Colonic mucosa (tissue), 4 donors: ENCODE measurements at regions not wholly inside any gene's neighbourhood (a gene's known extent, or its start where the extent isn't known, plus 50 kb on each side); places are given as distances from the start of the nearest gene placed in this dataset.

Experiments used
- DNase-seq: peaks from one replicate; pipeline ENCODE4 v3.0.0-alpha.2; 2020
- H3K27ac ChIP-seq: fragments of 200-600 bp; one replicate; pipeline ENCODE4 v1.8.0; 2021
- H3K27me3 ChIP-seq: fragments of 200-600 bp; one replicate; pipeline ENCODE4 v1.8.0; 2021
- H3K36me3 ChIP-seq: fragments of 200-600 bp; one replicate; pipeline ENCODE4 v1.8.0; 2021
- H3K4me1 ChIP-seq: fragments of 200-600 bp; one replicate; pipeline ENCODE4 v1.8.0; 2021; ENCODE audit warnings: mild to moderate bottlenecking
- H3K4me3 ChIP-seq: fragments of 200-600 bp; one replicate; pipeline ENCODE4 v1.8.0; 2021
- H3K9ac ChIP-seq, 2 donors: one replicate each; pipeline ENCODE4 v1.7.0; 2013; ENCODE audit warnings: control low read depth in 2 of 2, low read depth in 2 of 2, low read length in 2 of 2
- H3K9me3 ChIP-seq: fragments of 200-600 bp; one replicate; pipeline ENCODE4 v1.8.0; 2021
- CTCF ChIP-seq: fragments of 200-600 bp; IDR thresholded peaks from one replicate; pipeline ENCODE4 v1.8.0; 2022; ENCODE audit warnings: antibody characterized with exemption, mild to moderate bottlenecking
- intact Hi-C: fragments of 100-400 bp; cut with DNase I; formaldehyde crosslinking; loops from one replicate; pipeline ENCODE4 v1.14.1; 2022
- donor health status: healthy.
- donor health status: DM: no; HTN: no; CAD: no.
- donor health status: DM: no; HTN: no; CAD: no.

DNA sequence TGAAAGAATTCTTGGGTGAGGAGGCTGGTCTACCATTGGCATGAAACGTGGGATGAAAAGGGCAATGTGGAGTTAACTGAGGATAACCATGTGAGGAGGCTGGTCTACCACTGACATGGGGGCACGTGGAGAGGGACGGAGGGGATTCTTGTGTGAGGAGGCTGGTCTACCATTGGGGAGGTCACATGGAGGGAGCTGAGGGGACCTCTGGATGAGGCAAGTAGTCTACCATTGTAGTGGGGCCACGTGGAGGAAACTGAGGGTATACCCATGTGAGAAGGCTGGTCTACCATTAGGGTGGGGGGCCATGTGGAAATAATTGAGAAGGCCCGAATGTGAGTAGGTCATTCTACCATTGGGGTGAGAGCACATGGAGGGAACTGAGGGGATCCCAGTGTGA lies 154.1 kb downstream of the FBLN2 start:
- H3K4me3 ChIP-seq: no peak overlapping the region
- no peaks in the 10 kb centered on the region for H3K36me3 ChIP-seq
- no peak overlapping the region for H3K9ac ChIP-seq
- no peaks in the 10 kb centered on the region for H3K4me1 ChIP-seq
- no peak overlapping the region for H3K27ac ChIP-seq
- H3K27me3 ChIP-seq: no peaks in the 10 kb centered on the region
- no peak for DNase-seq
- intact Hi-C loops: no loop called here
- no peaks in the 10 kb centered on the region for H3K9me3 ChIP-seq
- TF ChIP-seq CTCF: no peak

GRCh38 chr3:13702286-13702685 lies 153.4 kb downstream of the FBLN2 start:
- Histone ChIP-seq H3K27ac (no peak overlapping the region), H3K9me3 (no peaks in the 10 kb centered on the region), H3K36me3 (no peaks in the 10 kb centered on the region), H3K27me3 (no peaks in the 10 kb centered on the region), H3K4me3 (no peak overlapping the region), H3K4me1 (no peaks in the 10 kb centered on the region), H3K9ac (no peak overlapping the region)
- no peak for DNase-seq
- no peak for TF ChIP-seq CTCF
- intact Hi-C loops: no loop called here

DNA sequence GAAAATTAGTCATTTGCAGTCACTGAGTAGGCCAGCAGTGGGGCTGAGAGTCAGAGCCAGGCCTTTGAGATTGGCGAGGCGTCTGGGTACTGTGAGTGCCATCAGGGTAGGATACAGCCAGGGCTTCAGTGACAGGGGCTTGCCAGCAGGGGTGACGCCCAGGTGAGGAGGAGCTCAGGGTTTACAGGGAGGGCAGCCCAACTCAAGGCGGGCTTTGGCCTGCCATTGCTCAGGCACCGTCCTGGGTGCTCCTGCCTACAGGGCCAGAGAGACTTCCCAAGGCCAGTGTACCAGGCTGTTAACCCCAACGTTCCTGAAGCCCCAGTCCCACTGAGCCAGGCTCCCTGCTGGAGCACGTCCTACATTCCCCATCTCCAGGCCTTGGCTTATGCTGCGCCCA lies 152.0 kb downstream of the FBLN2 start:
- intact Hi-C loops: no loop called here
- Histone ChIP-seq H3K9ac (no peak overlapping the region), H3K4me1 (no peaks in the 10 kb centered on the region), H3K27ac (no peak overlapping the region), H3K4me3 (no peak overlapping the region), H3K27me3 (no peaks in the 10 kb centered on the region), H3K36me3 (no peaks in the 10 kb centered on the region), H3K9me3 (no peaks in the 10 kb centered on the region)
- DNase-seq: no peak
- TF ChIP-seq CTCF: no peak

DNA sequence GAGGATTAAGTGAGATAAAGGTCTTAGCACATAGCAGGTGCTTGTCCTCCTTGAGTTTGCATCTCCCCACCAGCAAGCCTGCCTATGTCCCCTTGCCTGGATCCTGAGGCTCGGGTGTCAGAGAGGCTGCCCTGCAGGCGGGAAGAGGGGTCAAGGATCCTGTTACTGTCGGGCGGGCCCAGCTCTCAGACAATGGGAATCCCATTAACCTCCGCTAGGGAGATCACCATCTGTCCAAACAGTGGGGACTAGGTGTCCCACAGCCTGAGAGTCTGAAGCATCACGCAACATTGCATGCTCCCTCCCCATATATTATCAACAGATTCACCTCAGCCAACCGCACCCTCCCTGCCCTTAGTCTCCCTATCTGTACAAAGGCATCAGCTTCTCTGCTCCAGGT lies 151.4 kb downstream of the FBLN2 start:
- intact Hi-C loops: no loop called here
- H3K9ac ChIP-seq: no peak overlapping the region
- no peak for TF ChIP-seq CTCF
- H3K27ac ChIP-seq: no peak overlapping the region
- H3K4me3 ChIP-seq: no peak overlapping the region
- H3K36me3 ChIP-seq: no peaks in the 10 kb centered on the region
- no peaks in the 10 kb centered on the region for H3K9me3 ChIP-seq
- H3K4me1 ChIP-seq: no peaks in the 10 kb centered on the region
- H3K27me3 ChIP-seq: no peaks in the 10 kb centered on the region
- no peak for DNase-seq

GRCh38 chr3:13696699-13697098 lies 147.8 kb downstream of the FBLN2 start:
- TF ChIP-seq CTCF: no peak
- no peak for DNase-seq
- H3K4me3 ChIP-seq: no peak overlapping the region
- no peaks in the 10 kb centered on the region for H3K4me1 ChIP-seq
- H3K27ac ChIP-seq: no peak overlapping the region
- intact Hi-C loops: no loop called here
- H3K9me3 ChIP-seq: no peaks in the 10 kb centered on the region
- H3K27me3 ChIP-seq: no peaks in the 10 kb centered on the region
- H3K9ac ChIP-seq: no peak overlapping the region
- no peaks in the 10 kb centered on the region for H3K36me3 ChIP-seq

DNA sequence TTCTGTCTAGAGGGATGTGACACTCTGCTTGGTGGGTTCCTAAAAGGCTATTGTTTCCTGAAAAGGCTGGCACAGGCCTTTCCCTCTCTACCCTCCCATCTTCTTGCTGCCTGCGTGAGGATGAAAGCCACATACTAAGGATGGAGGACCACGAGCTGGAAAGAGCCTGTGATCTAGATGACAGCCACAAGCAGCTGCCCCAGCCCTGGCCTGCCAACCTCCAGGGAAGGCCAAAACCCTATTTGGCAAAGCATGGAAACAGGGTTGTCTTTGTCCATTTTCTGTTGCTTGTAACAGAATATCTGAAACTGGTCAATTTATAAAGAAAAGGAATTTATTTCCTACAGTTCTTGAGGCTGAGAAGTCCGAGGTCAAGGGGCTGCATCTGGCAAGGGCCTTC lies 144.5 kb downstream of the FBLN2 start:
- TF ChIP-seq CTCF: no peak
- Histone ChIP-seq H3K36me3 (no peaks in the 10 kb centered on the region), H3K4me3 (no peak overlapping the region), H3K9ac (no peak overlapping the region), H3K4me1 (no peaks in the 10 kb centered on the region), H3K9me3 (no peaks in the 10 kb centered on the region), H3K27me3 (no peaks in the 10 kb centered on the region), H3K27ac (no peak overlapping the region)
- intact Hi-C loops: no loop called here
- no peak for DNase-seq
